Endothelial cell of umbilical vein (primary cell): ENCODE measurements at regions not wholly inside any gene's neighbourhood (a gene's known extent, or its start where the extent isn't known, plus 50 kb on each side); places are given as distances from the start of the nearest gene placed in this dataset.

Experiments
- EZH2 ChIP-seq: IDR thresholded peaks from 2 replicates; pipeline ENCODE4 v1.6.1; 2012; ENCODE audit warnings: borderline replicate concordance, low read depth, mild to moderate bottlenecking, moderate library complexity, low read length, inconsistent platforms; ENCODE audit not compliant: severe bottlenecking
- POLR2A ChIP-seq: IDR thresholded peaks from 2 replicates; pipeline ENCODE4 v1.6.1; 2012; ENCODE audit warnings: low read depth, mild to moderate bottlenecking, control low read depth, low read length
- POLR2AphosphoS5 ChIP-seq: IDR thresholded peaks from 2 replicates; pipeline ENCODE4 v1.6.1; 2012; ENCODE audit warnings: low read depth, mild to moderate bottlenecking, control low read depth, low read length, moderate library complexity; ENCODE audit not compliant: insufficient read depth
- TF ChIP-seq, protein P1 (sequence below), 2 donors: IDR thresholded peaks; 1 replicate in 1 of 2; 2 replicates in 1 of 2; pipeline ENCODE4 v1.5.1; 2011; ENCODE audit warnings: low read length in 2 of 2, mild to moderate bottlenecking in 2 of 2, moderate library complexity in 2 of 2, control low read depth in 1 of 2, inconsistent platforms in 1 of 2, low read depth in 1 of 2; ENCODE audit not compliant: insufficient read depth in 1 of 2; ENCODE audit errors: extremely low read depth in 1 of 2

- TF ChIP-seq POLR2A (no peak), EZH2 (no peak), POLR2AphosphoS5 (no peak)
- TF ChIP-seq, protein P1, sequence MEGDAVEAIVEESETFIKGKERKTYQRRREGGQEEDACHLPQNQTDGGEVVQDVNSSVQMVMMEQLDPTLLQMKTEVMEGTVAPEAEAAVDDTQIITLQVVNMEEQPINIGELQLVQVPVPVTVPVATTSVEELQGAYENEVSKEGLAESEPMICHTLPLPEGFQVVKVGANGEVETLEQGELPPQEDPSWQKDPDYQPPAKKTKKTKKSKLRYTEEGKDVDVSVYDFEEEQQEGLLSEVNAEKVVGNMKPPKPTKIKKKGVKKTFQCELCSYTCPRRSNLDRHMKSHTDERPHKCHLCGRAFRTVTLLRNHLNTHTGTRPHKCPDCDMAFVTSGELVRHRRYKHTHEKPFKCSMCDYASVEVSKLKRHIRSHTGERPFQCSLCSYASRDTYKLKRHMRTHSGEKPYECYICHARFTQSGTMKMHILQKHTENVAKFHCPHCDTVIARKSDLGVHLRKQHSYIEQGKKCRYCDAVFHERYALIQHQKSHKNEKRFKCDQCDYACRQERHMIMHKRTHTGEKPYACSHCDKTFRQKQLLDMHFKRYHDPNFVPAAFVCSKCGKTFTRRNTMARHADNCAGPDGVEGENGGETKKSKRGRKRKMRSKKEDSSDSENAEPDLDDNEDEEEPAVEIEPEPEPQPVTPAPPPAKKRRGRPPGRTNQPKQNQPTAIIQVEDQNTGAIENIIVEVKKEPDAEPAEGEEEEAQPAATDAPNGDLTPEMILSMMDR (IDR thresholded peaks at IDR 0.05; ENCODE audit: extremely low read depth in 1 of 2, insufficient read depth in 1 of 2, low read depth in 1 of 2, low read length in 2 of 2), result no peak
Observed at GRCh38 chr20:19026901-19027644, 185.4 kb upstream of the SLC24A3 start.
